ENCODE measurements at regions not wholly inside any gene's neighbourhood (a gene's known extent, or its start where the extent isn't known, plus 50 kb on each side); places are given as distances from the start of the nearest gene placed in this dataset.
"Not testable (repeated sequence)": the region's sequence is repeated elsewhere in the genome, so short reads cannot be mapped to it uniquely, and the experiment has no call there.

DNA sequence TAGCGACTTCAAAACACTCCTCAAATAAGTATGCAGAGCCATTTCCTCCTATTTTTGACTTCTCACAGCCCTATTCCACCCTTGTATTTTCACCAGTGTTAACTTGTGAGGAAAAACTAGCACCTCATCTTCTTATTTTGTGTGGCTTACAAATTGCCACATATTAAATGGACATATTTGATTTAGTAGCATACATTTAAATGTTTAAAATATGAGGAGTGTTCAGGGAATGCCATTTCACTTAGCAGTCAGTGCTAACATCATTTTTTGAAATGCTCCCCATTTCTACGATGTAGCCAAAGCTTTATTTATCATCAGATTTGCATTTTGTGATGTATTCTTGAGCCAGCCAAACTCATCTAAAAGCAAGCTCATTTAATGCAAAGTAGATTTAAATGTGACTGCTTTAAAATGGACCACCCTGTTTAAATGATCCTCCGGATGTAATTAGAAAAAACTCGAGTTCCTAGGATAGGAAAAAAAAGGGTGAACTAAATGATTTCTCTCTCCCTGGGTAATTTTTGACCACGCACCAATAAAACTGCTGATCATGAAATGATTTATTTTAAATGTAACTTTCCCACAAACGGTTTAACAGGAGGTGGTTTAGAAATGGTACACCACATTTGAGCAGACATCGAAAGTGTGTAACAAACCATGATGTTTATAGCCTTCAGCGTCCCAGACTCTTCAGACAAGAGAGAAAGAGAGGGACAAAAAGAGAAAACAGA lies 172.6 kb downstream of the CD83 start:
- no peaks in the 10 kb centered on the region for H3K27me3 ChIP-seq (ENCODE audit: control insufficient read depth, insufficient read depth, low read length)
- TF ChIP-seq, protein P1, sequence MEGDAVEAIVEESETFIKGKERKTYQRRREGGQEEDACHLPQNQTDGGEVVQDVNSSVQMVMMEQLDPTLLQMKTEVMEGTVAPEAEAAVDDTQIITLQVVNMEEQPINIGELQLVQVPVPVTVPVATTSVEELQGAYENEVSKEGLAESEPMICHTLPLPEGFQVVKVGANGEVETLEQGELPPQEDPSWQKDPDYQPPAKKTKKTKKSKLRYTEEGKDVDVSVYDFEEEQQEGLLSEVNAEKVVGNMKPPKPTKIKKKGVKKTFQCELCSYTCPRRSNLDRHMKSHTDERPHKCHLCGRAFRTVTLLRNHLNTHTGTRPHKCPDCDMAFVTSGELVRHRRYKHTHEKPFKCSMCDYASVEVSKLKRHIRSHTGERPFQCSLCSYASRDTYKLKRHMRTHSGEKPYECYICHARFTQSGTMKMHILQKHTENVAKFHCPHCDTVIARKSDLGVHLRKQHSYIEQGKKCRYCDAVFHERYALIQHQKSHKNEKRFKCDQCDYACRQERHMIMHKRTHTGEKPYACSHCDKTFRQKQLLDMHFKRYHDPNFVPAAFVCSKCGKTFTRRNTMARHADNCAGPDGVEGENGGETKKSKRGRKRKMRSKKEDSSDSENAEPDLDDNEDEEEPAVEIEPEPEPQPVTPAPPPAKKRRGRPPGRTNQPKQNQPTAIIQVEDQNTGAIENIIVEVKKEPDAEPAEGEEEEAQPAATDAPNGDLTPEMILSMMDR (IDR thresholded peaks at IDR 0.05; ENCODE audit: insufficient read depth, low read length, poor library complexity, severe bottlenecking), result no peak
- DNase-seq (ENCODE audit: low read depth), result no peak
- H3K36me3 ChIP-seq (ENCODE audit: control insufficient read depth, insufficient read depth, low read length), result no peaks in the 10 kb centered on the region
- H3K4me3 ChIP-seq (ENCODE audit: low read depth, low read length), result no peak overlapping the region

DNA sequence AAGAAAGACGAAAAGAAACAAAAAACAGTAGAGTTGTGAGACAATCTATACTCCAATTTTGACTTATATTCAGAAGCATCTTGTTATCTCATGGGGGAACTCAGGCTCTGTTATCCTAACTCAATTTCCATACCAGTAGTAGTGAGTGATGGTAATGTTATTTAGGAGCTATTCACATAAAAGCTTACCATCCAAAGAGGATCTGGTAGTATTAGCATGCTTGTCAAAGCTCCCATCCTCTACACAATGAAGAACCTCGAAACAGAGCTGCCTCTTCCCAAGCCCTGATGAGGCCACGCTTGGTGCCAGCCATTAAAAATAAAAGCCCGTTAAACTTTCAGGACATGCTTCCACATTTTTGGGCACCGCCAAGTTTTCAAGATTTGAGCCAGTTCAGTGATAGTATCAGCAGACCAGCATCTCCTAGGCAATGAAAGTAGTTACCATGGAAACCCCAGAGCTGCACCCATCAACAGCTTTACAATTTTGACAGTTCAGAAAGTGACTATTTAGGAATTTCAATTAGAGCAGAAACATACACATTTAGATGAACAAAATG lies 173.3 kb downstream of the CD83 start:
- Histone ChIP-seq H3K4me3 (ENCODE audit: low read depth, low read length) (no peak overlapping the region), H3K36me3 (ENCODE audit: control insufficient read depth, insufficient read depth, low read length) (no peaks in the 10 kb centered on the region), H3K27me3 (ENCODE audit: control insufficient read depth, insufficient read depth, low read length) (no peaks in the 10 kb centered on the region)
- TF ChIP-seq, protein P1 (IDR thresholded peaks at IDR 0.05; ENCODE audit: insufficient read depth, low read length, poor library complexity, severe bottlenecking), result no peak
- DNase-seq (ENCODE audit: low read depth), result no peak

DNA sequence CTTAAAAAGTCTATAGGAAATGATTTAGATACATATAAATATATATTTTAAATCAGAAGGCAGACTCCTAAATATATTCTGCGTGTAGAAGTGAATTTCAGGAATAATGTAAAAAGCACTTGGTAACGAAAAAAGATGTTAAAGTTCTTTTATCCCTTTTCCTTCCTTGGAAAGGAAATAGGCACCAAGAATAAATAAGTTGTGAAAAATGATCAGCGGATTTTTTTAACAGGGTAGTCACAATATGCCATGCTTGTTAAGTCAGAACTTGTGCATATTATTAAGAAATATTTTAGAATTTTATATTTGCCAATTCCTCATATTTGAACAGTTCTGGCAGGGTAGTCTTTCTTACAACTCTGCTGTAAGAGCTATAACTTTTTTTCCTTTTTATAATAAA lies 173.8 kb downstream of the CD83 start:
- TF ChIP-seq, protein P1 (IDR thresholded peaks at IDR 0.05; ENCODE audit: insufficient read depth, low read length, poor library complexity, severe bottlenecking), result no peak
- Histone ChIP-seq H3K4me3 (ENCODE audit: low read depth, low read length) (no peak overlapping the region), H3K36me3 (ENCODE audit: control insufficient read depth, insufficient read depth, low read length) (no peaks in the 10 kb centered on the region), H3K27me3 (ENCODE audit: control insufficient read depth, insufficient read depth, low read length) (no peaks in the 10 kb centered on the region)
- DNase-seq (ENCODE audit: low read depth), result no peak

DNA sequence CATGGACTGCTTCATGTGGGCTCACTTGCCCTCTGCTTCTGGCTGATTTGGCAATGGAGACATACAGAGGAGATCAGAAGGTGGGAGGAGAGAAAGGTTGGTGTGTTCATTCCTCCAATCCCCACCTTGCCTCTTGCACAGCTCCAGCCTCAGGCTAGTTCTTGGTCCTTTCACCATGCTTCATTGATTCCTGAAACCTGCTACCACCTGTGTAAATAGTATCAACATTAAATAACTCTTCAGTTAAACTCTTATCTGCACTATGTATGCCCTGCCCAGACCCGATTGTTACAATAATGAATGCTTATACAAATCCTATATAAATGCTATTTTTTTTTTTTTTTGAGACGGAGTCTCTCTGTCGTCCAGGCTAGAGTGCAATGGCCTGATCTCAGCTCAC lies 174.5 kb downstream of the CD83 start:
- Histone ChIP-seq H3K4me3 (ENCODE audit: low read depth, low read length) (no peak overlapping the region), H3K36me3 (ENCODE audit: control insufficient read depth, insufficient read depth, low read length) (no peaks in the 10 kb centered on the region), H3K27me3 (ENCODE audit: control insufficient read depth, insufficient read depth, low read length) (no peaks in the 10 kb centered on the region)
- no peak for DNase-seq (ENCODE audit: low read depth)
- TF ChIP-seq, protein P1 (IDR thresholded peaks at IDR 0.05; ENCODE audit: insufficient read depth, low read length, poor library complexity, severe bottlenecking), result no peak

DNA sequence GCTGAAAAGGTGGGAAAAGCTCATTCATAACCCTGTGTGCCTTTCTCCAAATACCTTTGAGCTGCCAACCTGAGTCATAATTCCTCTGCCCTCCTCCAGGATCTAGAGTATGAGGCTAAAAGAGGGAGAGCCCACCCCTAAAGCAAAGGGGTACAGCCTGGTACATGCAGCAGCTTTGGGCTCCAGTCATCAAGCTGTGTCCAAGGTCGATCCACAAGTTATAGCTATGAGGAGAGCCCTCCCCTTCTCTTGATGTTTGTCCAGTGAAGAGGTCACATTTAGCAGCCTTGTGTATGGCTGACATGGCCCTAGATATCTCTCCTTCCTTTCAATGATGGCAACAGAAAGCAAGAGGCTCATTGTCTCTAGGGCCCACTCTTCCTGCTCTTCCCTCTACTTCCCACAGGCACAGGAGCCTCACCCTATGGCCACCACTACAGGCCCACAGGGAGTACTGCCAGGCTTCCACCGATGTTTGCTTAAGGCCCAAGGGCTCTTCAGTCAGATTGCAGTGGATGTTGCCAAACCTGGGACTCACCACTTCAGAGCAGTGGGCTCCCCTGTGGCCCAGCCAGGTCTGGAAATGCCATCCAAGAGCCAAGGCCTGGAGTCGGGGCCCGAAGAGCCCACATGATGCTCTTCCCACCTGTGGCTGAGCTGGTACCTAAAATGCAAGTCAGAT lies 176.8 kb downstream of the CD83 start:
- TF ChIP-seq, protein P1 (IDR thresholded peaks at IDR 0.05; ENCODE audit: insufficient read depth, low read length, poor library complexity, severe bottlenecking), result no peak
- Histone ChIP-seq H3K36me3 (ENCODE audit: control insufficient read depth, insufficient read depth, low read length) (no peaks in the 10 kb centered on the region), H3K27me3 (ENCODE audit: control insufficient read depth, insufficient read depth, low read length) (no peaks in the 10 kb centered on the region), H3K4me3 (ENCODE audit: low read depth, low read length) (no peak overlapping the region)
- DNase-seq (ENCODE audit: low read depth), result no peak

DNA sequence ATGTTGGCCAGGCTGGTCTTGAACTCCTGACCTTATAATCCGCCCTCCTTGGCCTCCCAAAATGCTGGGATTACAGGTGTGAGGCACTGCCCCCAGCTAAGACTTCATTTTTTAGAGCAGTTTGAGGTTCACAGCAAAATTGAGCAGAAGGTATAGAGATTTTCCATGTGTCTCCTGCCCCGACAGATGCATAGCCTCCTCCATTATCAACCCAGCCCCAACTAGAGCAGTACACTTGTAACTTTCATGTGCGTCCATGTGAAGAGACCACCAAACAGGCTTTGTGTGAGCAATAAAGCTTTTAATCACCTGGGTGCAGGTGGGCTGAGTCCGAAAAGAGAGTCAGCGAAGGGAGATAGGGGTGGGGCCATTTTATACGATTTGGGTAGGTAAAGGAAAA lies 179.1 kb downstream of the CD83 start:
- DNase-seq (ENCODE audit: low read depth); H3K27me3 ChIP-seq (ENCODE audit: control insufficient read depth, insufficient read depth, low read length); H3K36me3 ChIP-seq (ENCODE audit: control insufficient read depth, insufficient read depth, low read length); H3K4me3 ChIP-seq (ENCODE audit: low read depth, low read length): not testable (repeated sequence)

DNA sequence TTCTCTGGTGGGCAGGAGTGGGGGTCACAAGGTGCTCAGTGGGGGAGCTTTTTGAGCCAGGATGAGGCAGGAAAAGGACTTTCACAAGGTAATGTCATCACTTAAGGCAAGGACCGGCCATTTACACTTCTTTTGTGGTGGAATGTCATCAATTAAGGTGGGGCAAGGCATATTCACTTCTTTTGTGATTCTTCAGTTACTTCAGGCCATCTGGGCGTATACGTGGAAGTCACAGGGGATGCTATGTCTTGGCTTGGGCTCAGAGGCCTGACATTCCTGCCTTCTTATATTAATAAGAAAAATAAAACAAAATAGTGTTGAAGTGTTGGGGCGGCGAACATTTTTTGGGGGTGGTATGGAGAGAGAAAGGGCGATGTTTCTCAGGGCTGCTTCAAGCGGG lies 179.5 kb downstream of the CD83 start:
- not testable (repeated sequence) for H3K36me3 ChIP-seq (ENCODE audit: control insufficient read depth, insufficient read depth, low read length); DNase-seq (ENCODE audit: low read depth); H3K4me3 ChIP-seq (ENCODE audit: low read depth, low read length); H3K27me3 ChIP-seq (ENCODE audit: control insufficient read depth, insufficient read depth, low read length)

DNA sequence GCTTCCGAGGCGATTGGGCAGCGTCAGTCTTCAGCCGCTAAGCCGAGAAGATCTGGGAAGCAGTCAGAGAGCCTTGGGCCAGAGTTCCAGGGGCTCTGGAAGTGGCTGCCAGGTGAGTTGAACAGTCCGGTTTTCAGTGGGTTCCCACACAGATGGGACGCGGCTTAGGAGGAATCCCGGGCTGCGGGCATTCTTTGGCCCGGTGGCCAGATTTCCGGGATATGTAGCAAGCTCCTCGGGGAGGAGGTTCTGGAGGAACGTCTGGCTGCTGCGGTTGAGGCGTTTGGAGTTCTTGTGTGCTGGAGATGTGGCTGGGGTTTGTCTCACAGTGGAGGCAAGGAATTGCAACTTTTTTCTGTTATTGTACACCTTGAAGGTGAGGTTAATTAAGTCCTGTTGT lies 182.6 kb downstream of the CD83 start:
- not testable (repeated sequence) for H3K27me3 ChIP-seq (ENCODE audit: control insufficient read depth, insufficient read depth, low read length); H3K36me3 ChIP-seq (ENCODE audit: control insufficient read depth, insufficient read depth, low read length); H3K4me3 ChIP-seq (ENCODE audit: low read depth, low read length); DNase-seq (ENCODE audit: low read depth)

DNA sequence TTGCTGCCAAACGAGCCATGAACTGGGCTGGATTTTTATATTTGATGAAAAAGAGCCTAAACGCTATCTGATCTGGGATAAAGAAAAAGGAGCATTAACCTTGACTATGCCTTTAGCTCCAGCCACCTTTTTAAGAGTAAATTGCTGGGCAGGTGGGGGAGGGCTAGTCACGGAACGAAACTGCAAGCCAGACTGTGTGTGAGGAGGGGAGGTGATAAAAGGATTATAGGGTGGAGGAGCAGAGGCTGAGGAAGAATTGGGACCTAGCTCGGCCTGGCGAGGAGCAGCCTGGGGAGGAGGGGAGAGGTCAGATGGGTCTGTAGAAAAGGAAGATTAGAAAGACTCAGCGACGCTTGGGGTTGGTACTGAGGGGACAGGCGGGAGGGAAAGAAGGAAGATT lies 183.1 kb downstream of the CD83 start:
- H3K36me3 ChIP-seq (ENCODE audit: control insufficient read depth, insufficient read depth, low read length); H3K27me3 ChIP-seq (ENCODE audit: control insufficient read depth, insufficient read depth, low read length); DNase-seq (ENCODE audit: low read depth); H3K4me3 ChIP-seq (ENCODE audit: low read depth, low read length): not testable (repeated sequence)
